ENCODE measurements at regions not wholly inside any gene's neighbourhood (a gene's known extent, or its start where the extent isn't known, plus 50 kb on each side); places are given as distances from the start of the nearest gene placed in this dataset.
"Not testable (repeated sequence)": the region's sequence is repeated elsewhere in the genome, so short reads cannot be mapped to it uniquely, and the experiment has no call there.

GRCh38 chr4:4948370-4948769 lies 70.9 kb downstream of the CYTL1 start:
- H3K4me3 ChIP-seq (ENCODE audit: low read depth, low read length), result no peak overlapping the region
- H3K27ac ChIP-seq (ENCODE audit: extremely low read depth, low read depth, low read length), result no peak overlapping the region
- H3K36me3 ChIP-seq (ENCODE audit: control insufficient read depth in 2 of 2, insufficient read depth in 1 of 2, low read length in 2 of 2), result no peaks in the 10 kb centered on the region
- H3K4me1 ChIP-seq (ENCODE audit: control insufficient read depth, insufficient read depth, low read length), result no peaks in the 10 kb centered on the region
- POLR2A ChIA-PET, result no interaction called here
- TF ChIP-seq ZSCAN30 (tag by site-specific recombination; IDR thresholded peaks at IDR 0.05) (no peak), WT1 (tag by site-specific recombination; IDR thresholded peaks at IDR 0.05) (no peak), ZNF248 (tag by site-specific recombination; IDR thresholded peaks at IDR 0.05) (no peak)
- CTCF ChIA-PET, result no interaction called here
- no peaks in the 10 kb centered on the region for H3K9me3 ChIP-seq (ENCODE audit: control insufficient read depth, insufficient read depth, low read depth, low read length)

- H3K9me3 ChIP-seq (ENCODE audit: control insufficient read depth, insufficient read depth, low read depth, low read length), result no peaks in the 10 kb centered on the region
- H3K27ac ChIP-seq (ENCODE audit: extremely low read depth, low read depth, low read length), result no peak overlapping the region
- ChIA-PET CTCF (no interaction called here), POLR2A (no interaction called here)
- H3K4me1 ChIP-seq (ENCODE audit: control insufficient read depth, insufficient read depth, low read length), result no peaks in the 10 kb centered on the region
- no peak overlapping the region for H3K4me3 ChIP-seq (ENCODE audit: low read depth, low read length)
- TF ChIP-seq ZNF560 (tag by site-specific recombination; IDR thresholded peaks at IDR 0.05; ENCODE audit: borderline replicate concordance), result no peak
- no peak for TF ChIP-seq EGR2 (tag by site-specific recombination; IDR thresholded peaks at IDR 0.05; ENCODE audit: low read depth)
- no peaks in the 10 kb centered on the region for H3K36me3 ChIP-seq (ENCODE audit: control insufficient read depth in 2 of 2, insufficient read depth in 1 of 2, low read length in 2 of 2)
These were observed 68.5 kb downstream of the CYTL1 start for GRCh38 chr4:4950561-4951290.

- no peak overlapping the region for H3K27ac ChIP-seq (ENCODE audit: extremely low read depth, low read depth, low read length)
- TF ChIP-seq ZNF571 (tag by site-specific recombination; IDR thresholded peaks at IDR 0.05) (no peak), ZNF658 (tag by site-specific recombination; IDR thresholded peaks at IDR 0.05) (no peak), ZNF580 (tag by site-specific recombination; IDR thresholded peaks at IDR 0.05) (no peak), ZNF354C (tag by site-specific recombination; IDR thresholded peaks at IDR 0.05; ENCODE audit: borderline replicate concordance, low read depth) (no peak), ZNF174 (tag by site-specific recombination; IDR thresholded peaks at IDR 0.05) (no peak), ZNF664 (tag by site-specific recombination; IDR thresholded peaks at IDR 0.05) (no peak), ZNF18 (tag by site-specific recombination; IDR thresholded peaks at IDR 0.05) (no peak), ZNF19 (tag by site-specific recombination; IDR thresholded peaks at IDR 0.05; ENCODE audit: low read depth) (no peak), ZNF350 (tag by site-specific recombination; IDR thresholded peaks at IDR 0.05) (no peak), ZNF548 (tag by site-specific recombination; IDR thresholded peaks at IDR 0.05) (no peak), SCRT2 (tag by site-specific recombination; IDR thresholded peaks at IDR 0.05) (no peak), ZNF341 (tag by site-specific recombination; IDR thresholded peaks at IDR 0.05; ENCODE audit: low read depth) (no peak), YY2 (tag by site-specific recombination; IDR thresholded peaks at IDR 0.05) (no peak), ZNF521 (tag by site-specific recombination; IDR thresholded peaks at IDR 0.05) (no peak), GFI1B (tag by site-specific recombination; IDR thresholded peaks at IDR 0.05) (no peak), TCF7L2 (IDR thresholded peaks at IDR 0.05; ENCODE audit: borderline replicate concordance, low read depth, low read length) (no peak)
- H3K4me1 ChIP-seq (ENCODE audit: control insufficient read depth, insufficient read depth, low read length), result no peaks in the 10 kb centered on the region
- no peak overlapping the region for H3K4me3 ChIP-seq (ENCODE audit: low read depth, low read length)
- no peaks in the 10 kb centered on the region for H3K9me3 ChIP-seq (ENCODE audit: control insufficient read depth, insufficient read depth, low read depth, low read length)
- CTCF ChIA-PET, result no interaction called here
- no peaks in the 10 kb centered on the region for H3K36me3 ChIP-seq (ENCODE audit: control insufficient read depth in 2 of 2, insufficient read depth in 1 of 2, low read length in 2 of 2)
- POLR2A ChIA-PET, result no interaction called here
These were observed 67.0 kb downstream of the CYTL1 start for GRCh38 chr4:4952273-4952672.

- H3K9me3 ChIP-seq (ENCODE audit: control insufficient read depth, insufficient read depth, low read depth, low read length); H3K36me3 ChIP-seq (ENCODE audit: control insufficient read depth in 2 of 2, insufficient read depth in 1 of 2, low read length in 2 of 2); H3K4me1 ChIP-seq (ENCODE audit: control insufficient read depth, insufficient read depth, low read length); H3K27ac ChIP-seq (ENCODE audit: extremely low read depth, low read depth, low read length); H3K4me3 ChIP-seq (ENCODE audit: low read depth, low read length); CTCF ChIA-PET; POLR2A ChIA-PET: not testable (repeated sequence)
These were observed 59.7 kb downstream of the CYTL1 start for GRCh38 chr4:4959344-4960074.
